ENCODE measurements at regions not wholly inside any gene's neighbourhood (a gene's known extent, or its start where the extent isn't known, plus 50 kb on each side); places are given as distances from the start of the nearest gene placed in this dataset.
"Not testable (repeated sequence)": the region's sequence is repeated elsewhere in the genome, so short reads cannot be mapped to it uniquely, and the experiment has no call there.

GRCh38 chr4:126396121-126396520 is 1081.4 kb downstream of the FAT4 start:
- DNase-seq: no peak

- no peak for DNase-seq
Measured at GRCh38 chr4:126396703-126397102, 1081.9 kb downstream of the FAT4 start.

GRCh38 chr4:126404549-126404948 is 1089.8 kb downstream of the FAT4 start:
- no peak for DNase-seq

DNA sequence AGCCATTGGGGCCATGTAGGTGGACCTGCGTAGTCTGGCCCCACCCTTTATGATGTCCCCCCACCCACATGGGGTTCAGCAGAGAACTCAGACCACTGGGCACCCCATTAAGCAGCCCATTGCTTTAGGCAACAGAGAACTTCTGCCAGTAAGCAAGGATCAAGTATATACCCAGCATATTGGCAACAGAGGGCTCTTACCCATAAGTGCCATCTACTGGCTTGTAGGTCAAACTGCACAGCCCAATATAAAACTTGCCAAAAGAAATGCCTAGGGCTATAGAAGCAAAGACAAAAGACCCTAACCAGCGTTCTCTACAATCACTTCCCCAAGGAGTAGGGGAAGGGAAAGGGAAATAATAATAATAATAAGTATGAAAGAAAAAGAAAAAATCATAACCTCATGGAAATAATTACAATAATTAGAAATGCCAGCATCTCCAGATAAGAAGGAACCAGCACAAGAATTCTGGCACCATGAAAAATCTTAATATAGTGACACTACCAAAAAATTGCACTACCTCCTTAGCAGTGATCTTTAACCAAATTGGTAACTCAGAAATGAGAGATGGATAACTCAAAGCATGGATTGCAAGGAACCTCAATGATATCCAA is 1090.7 kb downstream of the FAT4 start:
- no peak for DNase-seq

DNA sequence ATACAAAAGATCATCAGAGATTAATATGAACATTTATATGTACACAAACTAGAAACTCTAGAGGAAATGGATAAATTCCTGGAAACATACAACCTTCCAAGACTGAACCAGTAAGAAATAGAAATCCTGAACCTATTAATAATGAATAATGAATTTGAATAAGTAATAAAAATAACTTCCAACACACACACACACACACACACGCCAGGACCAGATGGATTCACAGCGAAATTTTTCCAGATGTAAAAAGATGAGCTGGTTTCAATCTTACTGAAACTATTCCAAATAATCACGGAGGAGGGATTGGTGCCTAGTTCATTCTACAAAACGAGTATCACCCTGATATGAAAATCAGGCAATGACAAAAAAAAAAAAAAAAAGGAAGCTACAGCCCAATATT is 1095.0 kb downstream of the FAT4 start:
- no peak for DNase-seq

DNA sequence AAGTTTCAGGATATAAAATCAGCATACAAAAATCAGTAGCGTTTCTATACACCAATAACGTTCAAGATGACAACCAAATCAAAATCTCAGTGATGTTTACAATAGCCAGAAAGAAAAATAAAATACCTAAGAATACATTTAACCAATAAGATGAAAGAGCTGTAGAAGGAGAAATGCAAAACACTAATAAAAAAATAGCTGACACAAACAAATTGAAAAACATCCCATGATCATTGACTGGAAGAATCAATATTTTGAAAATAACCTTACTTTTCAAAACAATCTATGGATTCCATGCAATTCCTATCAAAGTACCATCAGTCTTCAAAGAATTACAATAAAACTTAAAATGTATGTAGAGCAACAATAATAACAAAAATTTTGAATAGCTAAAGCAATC is 1096.3 kb downstream of the FAT4 start:
- no peak for DNase-seq

- DNase-seq: not testable (repeated sequence)
Measured at GRCh38 chr4:126412310-126412709, 1097.6 kb downstream of the FAT4 start.

DNA sequence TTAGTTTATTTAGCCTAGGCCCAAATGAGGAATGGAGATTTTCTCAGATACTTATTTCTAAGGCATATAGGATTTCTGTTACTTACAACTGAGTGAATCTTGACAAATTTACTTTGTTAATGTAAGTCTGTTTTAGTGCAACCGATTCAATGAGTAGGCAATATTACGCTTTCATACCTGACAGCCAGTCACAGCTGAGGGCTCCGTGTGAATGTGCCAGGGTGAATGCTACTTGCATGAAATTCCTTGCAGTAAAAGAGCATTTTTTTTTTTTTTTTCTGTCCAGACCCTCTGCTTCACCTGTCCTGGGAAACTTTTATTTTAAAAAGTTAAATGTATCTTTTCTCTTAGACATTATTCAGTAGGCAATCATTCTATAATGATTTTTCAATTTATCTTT is 1100.0 kb downstream of the FAT4 start:
- DNase-seq: no peak

DNA sequence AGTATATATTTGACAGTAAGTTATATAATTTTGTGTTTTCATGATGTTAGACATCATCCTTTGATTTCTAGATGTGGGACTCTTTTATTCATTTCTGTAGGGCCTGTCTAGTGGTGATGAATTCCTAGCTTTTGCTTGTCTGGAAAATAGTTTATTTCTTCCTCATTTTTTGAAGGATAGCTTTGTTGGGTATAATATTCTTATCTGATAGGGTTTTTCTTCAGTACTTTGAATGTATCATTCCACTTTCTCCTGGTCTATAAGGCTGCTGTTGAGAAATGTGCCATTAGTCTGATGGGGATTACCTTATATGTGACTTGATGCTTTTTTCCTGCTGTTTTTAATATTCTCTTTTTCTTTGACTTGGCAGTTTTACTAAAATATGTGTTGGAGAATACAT is 1104.5 kb downstream of the FAT4 start:
- DNase-seq: no peak

DNA sequence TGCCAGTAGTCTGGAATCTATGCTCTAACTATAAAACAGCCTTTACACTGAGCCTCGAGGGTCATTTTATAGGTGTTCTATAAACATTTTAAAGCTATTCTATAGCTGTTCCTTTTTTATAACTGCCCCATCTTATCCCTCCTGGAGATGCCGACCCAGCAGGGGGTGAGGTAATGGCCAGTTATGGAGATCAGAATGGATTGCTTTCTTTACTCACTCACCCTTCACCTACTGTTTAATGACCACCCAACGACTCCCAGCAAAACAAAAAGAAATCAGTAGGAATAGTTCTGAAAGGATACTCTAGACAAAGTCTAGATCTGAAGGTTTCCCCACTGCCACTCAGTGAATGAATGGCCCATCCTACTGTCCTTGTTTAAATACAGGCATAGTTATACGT is 1113.1 kb downstream of the FAT4 start:
- no peak for DNase-seq

GRCh38 chr4:126431049-126431448 is 1116.3 kb downstream of the FAT4 start:
- no peak for DNase-seq

- DNase-seq: no peak
Measured at GRCh38 chr4:126435491-126435890, 1120.7 kb downstream of the FAT4 start.

- DNase-seq: no peak
Measured at GRCh38 chr4:126440297-126440696, 1125.5 kb downstream of the FAT4 start.

- no peak for DNase-seq
Measured at GRCh38 chr4:126441173-126442035, 1126.6 kb downstream of the FAT4 start.

DNA sequence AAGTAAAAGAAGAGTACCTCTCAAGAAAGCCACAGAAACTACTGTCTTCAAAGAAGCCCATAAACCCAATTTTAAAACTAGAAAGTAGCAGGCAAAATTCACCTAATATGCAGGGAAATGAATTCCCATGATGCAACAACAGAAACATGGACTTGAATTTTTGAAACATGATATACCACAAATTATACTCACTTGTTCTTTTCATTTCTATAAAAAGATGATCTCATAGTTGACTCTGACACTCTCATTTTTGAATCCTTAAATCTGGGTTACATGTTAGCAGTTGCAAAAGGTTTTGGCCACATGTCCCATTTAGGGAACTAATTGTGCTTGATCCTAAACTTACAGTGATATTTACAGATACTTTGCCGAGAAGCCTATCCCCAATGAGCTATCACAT is 1130.8 kb downstream of the FAT4 start:
- no peak for DNase-seq

GRCh38 chr4:126446917-126447316 is 1132.2 kb downstream of the FAT4 start:
- DNase-seq: no peak

GRCh38 chr4:126448086-126448845 is 1133.5 kb downstream of the FAT4 start:
- no peak for DNase-seq

- DNase-seq: no peak
Measured at GRCh38 chr4:126451237-126451873, 1136.6 kb downstream of the FAT4 start.

DNA sequence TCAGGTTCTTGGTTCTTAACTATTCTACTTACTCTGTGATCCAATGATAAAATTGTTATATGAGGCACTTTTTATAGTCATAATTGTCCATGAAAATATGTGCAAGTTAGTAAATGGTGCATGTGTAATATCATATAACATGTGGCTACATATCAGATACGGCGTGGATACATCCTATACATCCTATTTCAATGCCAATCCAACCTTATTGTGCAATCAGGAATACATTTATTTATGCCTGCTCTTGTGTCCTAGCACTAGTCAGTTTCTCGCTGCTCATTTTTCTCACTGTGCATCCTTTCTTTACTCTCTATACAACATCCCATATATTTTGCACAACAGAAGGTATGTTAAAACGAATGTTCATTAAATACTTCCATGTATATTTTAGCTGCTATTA is 1141.1 kb downstream of the FAT4 start:
- DNase-seq: no peak

DNA sequence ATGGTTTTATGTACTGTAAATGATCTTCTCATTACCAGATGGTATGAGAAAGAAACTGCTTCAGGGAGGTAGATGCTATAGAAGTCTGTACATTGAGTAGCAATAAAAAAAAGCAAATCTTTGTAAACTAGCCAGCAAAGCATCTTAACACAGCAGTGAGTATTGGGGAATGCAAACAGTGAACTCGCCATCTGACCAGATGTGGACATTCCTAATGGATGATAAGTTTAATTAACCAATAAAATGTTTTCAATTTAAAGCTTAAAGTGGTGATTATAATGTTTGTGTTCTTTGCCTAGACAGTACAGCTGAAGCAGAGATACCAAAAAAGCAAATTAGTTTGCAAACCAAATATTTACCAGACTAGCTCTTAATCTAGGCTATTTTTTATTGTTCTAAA is 1144.2 kb downstream of the FAT4 start:
- no peak for DNase-seq

GRCh38 chr4:126465341-126465740 is 1150.6 kb downstream of the FAT4 start:
- no peak for DNase-seq

GRCh38 chr4:126466848-126467247 is 1152.1 kb downstream of the FAT4 start:
- no peak for DNase-seq

DNA sequence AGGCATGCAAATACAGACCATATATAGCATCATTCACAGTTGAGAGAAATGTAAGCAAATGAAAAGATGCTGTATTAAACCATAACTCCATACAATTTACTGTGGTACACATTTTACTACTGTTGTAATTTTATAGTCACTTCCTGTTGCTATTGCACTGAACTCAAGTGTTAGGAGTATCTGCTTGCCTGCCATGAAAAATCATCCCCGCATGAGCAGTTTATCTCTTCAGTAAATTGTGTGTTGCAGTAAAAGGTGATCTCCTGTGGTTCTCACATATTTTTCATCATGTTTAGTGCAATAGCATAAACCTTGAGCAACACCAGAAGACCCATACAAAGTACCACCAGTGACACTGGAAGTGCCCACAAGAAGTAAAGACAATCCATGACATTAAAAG is 1153.4 kb downstream of the FAT4 start:
- DNase-seq: no peak
